ENCODE measurements at regions not wholly inside any gene's neighbourhood (a gene's known extent, or its start where the extent isn't known, plus 50 kb on each side); places are given as distances from the start of the nearest gene placed in this dataset.

- Histone ChIP-seq H3K79me2 (ENCODE audit: insufficient read depth, low read length) (no peaks in the 10 kb centered on the region), H4K20me1 (ENCODE audit: insufficient read depth, low read length) (no peaks in the 10 kb centered on the region), H3K4me2 (ENCODE audit: low read length) (no peak overlapping the region), H3K4me1 (ENCODE audit: insufficient read depth, low read length) (no peaks in the 10 kb centered on the region), H3K27ac (ENCODE audit: low read depth, low read length) (no peak overlapping the region), H3K36me3 (ENCODE audit: insufficient read depth, low read length) (no peaks in the 10 kb centered on the region), H2AFZ (ENCODE audit: low read depth, low read length) (no peak overlapping the region), H3K9ac (ENCODE audit: low read length) (no peak overlapping the region), H3K9me3 (ENCODE audit: insufficient read depth, low read depth, low read length) (no peaks in the 10 kb centered on the region), H3K4me3 (ENCODE audit: insufficient read depth, low read depth, low read length) (no peak overlapping the region), H3K27me3 (ENCODE audit: insufficient read depth, low read length) (no peaks in the 10 kb centered on the region)
- Mint-ChIP-seq H3K9me3 (ENCODE audit: unreplicated experiment) (no peaks in the 10 kb centered on the region), H3K4me3 (ENCODE audit: unreplicated experiment) (no peak overlapping the region), H3K4me1 (ENCODE audit: low read depth, unreplicated experiment) (peaks cover 2% of the 10 kb centered on the region), H3K36me3 (ENCODE audit: low read depth, unreplicated experiment) (no peaks in the 10 kb centered on the region), H3K27me3 (ENCODE audit: low read depth, unreplicated experiment) (no peaks in the 10 kb centered on the region), H3K27ac (ENCODE audit: unreplicated experiment) (no peak overlapping the region)
- no peak for FAIRE-seq
- DNase-seq (ENCODE audit: low read depth), result no peak
- TF ChIP-seq, protein P1, sequence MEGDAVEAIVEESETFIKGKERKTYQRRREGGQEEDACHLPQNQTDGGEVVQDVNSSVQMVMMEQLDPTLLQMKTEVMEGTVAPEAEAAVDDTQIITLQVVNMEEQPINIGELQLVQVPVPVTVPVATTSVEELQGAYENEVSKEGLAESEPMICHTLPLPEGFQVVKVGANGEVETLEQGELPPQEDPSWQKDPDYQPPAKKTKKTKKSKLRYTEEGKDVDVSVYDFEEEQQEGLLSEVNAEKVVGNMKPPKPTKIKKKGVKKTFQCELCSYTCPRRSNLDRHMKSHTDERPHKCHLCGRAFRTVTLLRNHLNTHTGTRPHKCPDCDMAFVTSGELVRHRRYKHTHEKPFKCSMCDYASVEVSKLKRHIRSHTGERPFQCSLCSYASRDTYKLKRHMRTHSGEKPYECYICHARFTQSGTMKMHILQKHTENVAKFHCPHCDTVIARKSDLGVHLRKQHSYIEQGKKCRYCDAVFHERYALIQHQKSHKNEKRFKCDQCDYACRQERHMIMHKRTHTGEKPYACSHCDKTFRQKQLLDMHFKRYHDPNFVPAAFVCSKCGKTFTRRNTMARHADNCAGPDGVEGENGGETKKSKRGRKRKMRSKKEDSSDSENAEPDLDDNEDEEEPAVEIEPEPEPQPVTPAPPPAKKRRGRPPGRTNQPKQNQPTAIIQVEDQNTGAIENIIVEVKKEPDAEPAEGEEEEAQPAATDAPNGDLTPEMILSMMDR (IDR thresholded peaks at IDR 0.05; ENCODE audit: insufficient read depth, low read depth, low read length), result no peak
- TF ChIP-seq EZH2 (IDR thresholded peaks at IDR 0.05; ENCODE audit: insufficient read depth, low read length), result no peak
These were observed 430.1 kb upstream of the ESRRG start for GRCh38 chr1:217153361-217153760.

GRCh38 chr1:217150366-217150765 is 427.1 kb upstream of the ESRRG start:
- no peak for TF ChIP-seq EZH2 (IDR thresholded peaks at IDR 0.05; ENCODE audit: insufficient read depth, low read length)
- TF ChIP-seq, protein P1 (IDR thresholded peaks at IDR 0.05; ENCODE audit: insufficient read depth, low read depth, low read length), result no peak
- Mint-ChIP-seq H3K36me3 (ENCODE audit: low read depth, unreplicated experiment) (no peaks in the 10 kb centered on the region), H3K4me3 (ENCODE audit: unreplicated experiment) (no peak overlapping the region), H3K9me3 (ENCODE audit: unreplicated experiment) (no peaks in the 10 kb centered on the region), H3K4me1 (ENCODE audit: low read depth, unreplicated experiment) (peaks cover 2% of the 10 kb centered on the region), H3K27ac (ENCODE audit: unreplicated experiment) (no peak overlapping the region), H3K27me3 (ENCODE audit: low read depth, unreplicated experiment) (no peaks in the 10 kb centered on the region)
- Histone ChIP-seq H3K9ac (ENCODE audit: low read length) (no peak overlapping the region), H3K9me3 (ENCODE audit: insufficient read depth, low read depth, low read length) (no peaks in the 10 kb centered on the region), H3K79me2 (ENCODE audit: insufficient read depth, low read length) (no peaks in the 10 kb centered on the region), H2AFZ (ENCODE audit: low read depth, low read length) (no peak overlapping the region), H3K36me3 (ENCODE audit: insufficient read depth, low read length) (no peaks in the 10 kb centered on the region), H4K20me1 (ENCODE audit: insufficient read depth, low read length) (no peaks in the 10 kb centered on the region), H3K4me3 (ENCODE audit: insufficient read depth, low read depth, low read length) (no peak overlapping the region), H3K4me2 (ENCODE audit: low read length) (no peak overlapping the region), H3K4me1 (ENCODE audit: insufficient read depth, low read length) (no peaks in the 10 kb centered on the region), H3K27me3 (ENCODE audit: insufficient read depth, low read length) (no peaks in the 10 kb centered on the region), H3K27ac (ENCODE audit: low read depth, low read length) (no peak overlapping the region)
- no peak for DNase-seq (ENCODE audit: low read depth)
- no peak for FAIRE-seq

DNA sequence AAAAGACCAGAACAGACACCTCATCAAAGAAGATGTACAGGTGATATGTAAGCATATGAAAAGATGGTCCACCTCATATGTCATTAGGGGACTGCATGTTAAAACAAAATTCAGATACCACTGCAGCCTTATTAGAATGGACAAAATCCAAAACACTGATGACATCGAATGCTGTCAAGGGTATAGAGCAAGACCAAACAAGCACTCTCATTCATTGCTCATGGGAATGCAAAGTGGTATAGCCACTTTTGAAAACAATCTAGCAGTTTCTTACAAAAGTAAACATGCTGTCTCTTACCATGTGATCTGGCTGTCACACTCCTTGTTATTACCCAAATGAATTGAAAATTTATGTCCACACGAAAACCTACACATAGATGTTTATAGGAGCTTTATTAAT is 426.6 kb upstream of the ESRRG start:
- peaks cover 2% of the 10 kb centered on the region for H3K4me1 Mint-ChIP-seq (ENCODE audit: low read depth, unreplicated experiment)
- no peaks in the 10 kb centered on the region for H3K27me3 Mint-ChIP-seq (ENCODE audit: low read depth, unreplicated experiment)
- H4K20me1 ChIP-seq (ENCODE audit: insufficient read depth, low read length), result no peaks in the 10 kb centered on the region
- no peak overlapping the region for H3K4me3 ChIP-seq (ENCODE audit: insufficient read depth, low read depth, low read length)
- no peaks in the 10 kb centered on the region for H3K9me3 ChIP-seq (ENCODE audit: insufficient read depth, low read depth, low read length)
- no peak overlapping the region for H3K4me3 Mint-ChIP-seq (ENCODE audit: unreplicated experiment)
- FAIRE-seq, result no peak
- H3K27ac Mint-ChIP-seq (ENCODE audit: unreplicated experiment), result no peak overlapping the region
- H3K27me3 ChIP-seq (ENCODE audit: insufficient read depth, low read length), result no peaks in the 10 kb centered on the region
- H3K36me3 ChIP-seq (ENCODE audit: insufficient read depth, low read length), result no peaks in the 10 kb centered on the region
- H3K4me1 ChIP-seq (ENCODE audit: insufficient read depth, low read length), result no peaks in the 10 kb centered on the region
- no peak overlapping the region for H3K9ac ChIP-seq (ENCODE audit: low read length)
- no peak overlapping the region for H2AFZ ChIP-seq (ENCODE audit: low read depth, low read length)
- H3K27ac ChIP-seq (ENCODE audit: low read depth, low read length), result no peak overlapping the region
- H3K9me3 Mint-ChIP-seq (ENCODE audit: unreplicated experiment), result no peaks in the 10 kb centered on the region
- H3K4me2 ChIP-seq (ENCODE audit: low read length), result no peak overlapping the region
- no peaks in the 10 kb centered on the region for H3K79me2 ChIP-seq (ENCODE audit: insufficient read depth, low read length)
- DNase-seq (ENCODE audit: low read depth), result no peak
- TF ChIP-seq, protein P1 (IDR thresholded peaks at IDR 0.05; ENCODE audit: insufficient read depth, low read depth, low read length), result no peak
- no peak for TF ChIP-seq EZH2 (IDR thresholded peaks at IDR 0.05; ENCODE audit: insufficient read depth, low read length)
- no peaks in the 10 kb centered on the region for H3K36me3 Mint-ChIP-seq (ENCODE audit: low read depth, unreplicated experiment)
